HUES6 (cell line): ENCODE measurements at regions not wholly inside any gene's neighbourhood (a gene's known extent, or its start where the extent isn't known, plus 50 kb on each side); places are given as distances from the start of the nearest gene placed in this dataset.

Source experiments
- H3K27ac ChIP-seq: 2 replicates; pipeline ENCODE4 v1.7.0; 2013; ENCODE audit warnings: low read depth, mild to moderate bottlenecking, low read length, inconsistent platforms
- H3K27me3 ChIP-seq: 2 replicates; pipeline ENCODE4 v1.6.1; 2013; ENCODE audit warnings: low read length; ENCODE audit not compliant: control insufficient read depth, insufficient read depth
- H3K36me3 ChIP-seq: 2 replicates; pipeline ENCODE4 v1.6.1; 2013; ENCODE audit warnings: low read length; ENCODE audit not compliant: control insufficient read depth, insufficient read depth
- H3K4me1 ChIP-seq: 2 replicates; pipeline ENCODE4 v1.6.1; 2013; ENCODE audit warnings: low read length; ENCODE audit not compliant: control insufficient read depth, insufficient read depth
- H3K4me3 ChIP-seq: 2 replicates; pipeline ENCODE4 v1.5.1; 2013; ENCODE audit warnings: low read depth, low read length
- H3K9ac ChIP-seq: one replicate; pipeline ENCODE4 v1.6.1; 2013; ENCODE audit warnings: mild to moderate bottlenecking, low read length
- H3K9me3 ChIP-seq: 2 replicates; pipeline ENCODE4 v1.6.1; 2013; ENCODE audit warnings: low read depth, low read length; ENCODE audit not compliant: control insufficient read depth, insufficient read depth

GRCh38 chr10:3704565-3705325, 80.3 kb downstream of the KLF6 start:
- H3K27me3 ChIP-seq: no peaks in the 10 kb centered on the region; the same call in 1 of the 2 replicates
- no peaks in the 10 kb centered on the region for H3K9me3 ChIP-seq
- no peak overlapping the region for H3K27ac ChIP-seq
- no peak overlapping the region for H3K4me3 ChIP-seq
- no peaks in the 10 kb centered on the region for H3K36me3 ChIP-seq
- H3K9ac ChIP-seq: no peak overlapping the region
- H3K4me1 ChIP-seq: peaks cover 11% of the 10 kb centered on the region

DNA sequence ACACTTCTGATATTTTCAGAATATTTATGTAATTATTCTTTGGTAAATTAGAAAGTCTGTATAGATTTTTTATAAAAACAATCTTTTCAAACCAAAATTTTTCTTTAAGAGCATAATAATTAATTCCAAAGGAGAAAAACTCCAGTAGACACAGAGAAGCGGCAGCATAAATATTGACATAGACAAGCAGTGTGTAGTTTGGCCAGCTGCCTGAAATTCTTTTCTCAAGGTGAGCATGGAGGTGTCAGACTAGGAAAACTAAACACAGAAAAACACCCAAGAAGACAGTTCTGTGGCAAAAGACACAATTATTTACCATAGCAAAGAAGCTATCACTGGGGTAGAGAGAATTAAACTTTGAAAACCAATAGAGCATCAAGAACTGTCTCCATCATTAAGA, 82.4 kb downstream of the KLF6 start:
- no peaks in the 10 kb centered on the region for H3K36me3 ChIP-seq
- H3K27ac ChIP-seq: no peak overlapping the region
- H3K4me1 ChIP-seq: peaks cover 25% of the 10 kb centered on the region
- no peaks in the 10 kb centered on the region; the same call in 1 of the 2 replicates for H3K27me3 ChIP-seq
- no peak overlapping the region for H3K9ac ChIP-seq
- H3K9me3 ChIP-seq: no peaks in the 10 kb centered on the region
- no peak overlapping the region for H3K4me3 ChIP-seq

DNA sequence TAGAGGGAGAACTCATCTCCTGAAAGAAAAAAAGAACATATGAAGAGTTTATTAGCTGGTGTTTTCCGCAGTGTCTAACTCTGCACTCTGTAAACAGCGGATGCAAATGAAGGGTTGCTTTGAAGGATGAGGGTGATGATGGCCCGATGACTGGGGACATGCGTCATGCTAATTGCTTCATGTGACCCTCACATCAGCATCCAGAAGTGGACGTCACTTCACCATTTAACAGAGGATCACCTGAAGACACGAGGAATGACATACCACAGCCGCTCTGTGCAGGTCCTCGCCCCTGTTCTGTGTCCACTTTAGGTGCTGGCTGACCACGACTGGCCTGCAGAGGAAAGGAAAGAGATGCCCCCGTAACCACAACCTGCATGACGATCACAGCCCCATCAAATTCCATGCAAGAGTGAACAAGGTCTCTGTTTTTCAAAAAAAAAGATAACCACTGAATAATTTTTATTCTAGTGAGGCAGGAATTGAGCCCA, 82.9 kb downstream of the KLF6 start:
- Histone ChIP-seq H3K27me3 (no peaks in the 10 kb centered on the region; the same call in 1 of the 2 replicates), H3K9ac (no peak overlapping the region), H3K4me3 (no peak overlapping the region), H3K27ac (no peak overlapping the region), H3K4me1 (peaks cover 25% of the 10 kb centered on the region), H3K9me3 (no peaks in the 10 kb centered on the region), H3K36me3 (no peaks in the 10 kb centered on the region)

DNA sequence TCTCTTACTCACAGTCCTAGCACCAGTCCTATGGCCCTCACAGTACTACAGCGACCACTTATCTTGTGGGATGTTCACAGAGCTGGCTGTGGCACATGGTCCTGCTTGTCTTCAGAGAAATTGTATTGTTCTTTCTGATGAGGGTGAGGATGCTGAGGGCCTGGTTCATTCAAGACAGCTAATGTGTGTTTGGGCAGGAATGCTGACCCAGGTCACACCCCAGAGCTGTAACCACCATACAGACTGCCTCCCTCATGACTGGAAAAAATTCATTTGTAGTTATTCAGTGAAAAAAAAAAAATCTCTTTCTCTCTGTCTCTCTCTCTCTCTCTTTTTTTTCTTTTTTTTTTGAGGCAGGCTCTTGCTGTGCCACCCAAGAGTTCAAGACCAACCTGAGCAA, 83.5 kb downstream of the KLF6 start:
- Histone ChIP-seq H3K27me3 (no peaks in the 10 kb centered on the region; the same call in 1 of the 2 replicates), H3K27ac (no peak overlapping the region), H3K4me3 (no peak overlapping the region), H3K36me3 (no peaks in the 10 kb centered on the region), H3K9ac (no peak overlapping the region), H3K4me1 (peaks cover 25% of the 10 kb centered on the region), H3K9me3 (no peaks in the 10 kb centered on the region)

GRCh38 chr10:3700531-3701076, 84.4 kb downstream of the KLF6 start:
- peaks cover 25% of the 10 kb centered on the region for H3K4me1 ChIP-seq
- no peak overlapping the region for H3K4me3 ChIP-seq
- no peaks in the 10 kb centered on the region for H3K9me3 ChIP-seq
- H3K36me3 ChIP-seq: no peaks in the 10 kb centered on the region
- no peak overlapping the region for H3K27ac ChIP-seq
- no peak overlapping the region for H3K9ac ChIP-seq
- H3K27me3 ChIP-seq: no peaks in the 10 kb centered on the region; the same call in 1 of the 2 replicates

GRCh38 chr10:3699916-3700315, 85.1 kb downstream of the KLF6 start:
- Histone ChIP-seq H3K27ac (peak overlapping the region; percentile 65), H3K9me3 (no peaks in the 10 kb centered on the region), H3K4me1 (peaks cover 25% of the 10 kb centered on the region), H3K27me3 (no peaks in the 10 kb centered on the region; the same call in 1 of the 2 replicates), H3K9ac (no peak overlapping the region), H3K36me3 (no peaks in the 10 kb centered on the region), H3K4me3 (no peak overlapping the region)

- Histone ChIP-seq H3K9ac (no peak overlapping the region), H3K36me3 (no peaks in the 10 kb centered on the region), H3K4me3 (no peak overlapping the region), H3K27ac (no peak overlapping the region), H3K9me3 (no peaks in the 10 kb centered on the region), H3K27me3 (no peaks in the 10 kb centered on the region; the same call in 1 of the 2 replicates), H3K4me1 (peaks cover 25% of the 10 kb centered on the region)
Observed at GRCh38 chr10:3698312-3698711, 86.7 kb downstream of the KLF6 start.

DNA sequence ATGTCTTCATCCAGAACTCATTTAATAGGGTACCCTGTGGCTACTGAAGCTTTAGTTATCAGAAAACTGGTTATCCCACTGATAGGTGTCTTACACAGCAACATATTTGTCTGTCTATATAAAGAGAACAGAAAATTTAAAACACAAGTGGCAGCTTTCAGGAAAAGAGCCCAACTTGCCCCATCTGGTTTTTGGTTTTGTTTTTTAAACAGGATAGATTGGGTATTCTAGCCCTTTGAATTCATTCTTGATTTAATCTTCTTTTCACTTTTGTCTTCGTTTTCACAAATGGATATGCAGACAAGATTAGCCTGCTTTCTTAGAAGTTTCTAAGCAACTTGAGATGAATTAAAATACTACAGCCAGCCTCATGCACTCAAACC, 91.3 kb downstream of the KLF6 start:
- Histone ChIP-seq H3K4me3 (no peak overlapping the region), H3K9me3 (no peaks in the 10 kb centered on the region), H3K9ac (no peak overlapping the region), H3K27ac (no peak overlapping the region), H3K27me3 (no peaks in the 10 kb centered on the region), H3K4me1 (peaks cover 3% of the 10 kb centered on the region; the same call in 1 of the 2 replicates), H3K36me3 (no peaks in the 10 kb centered on the region)

DNA sequence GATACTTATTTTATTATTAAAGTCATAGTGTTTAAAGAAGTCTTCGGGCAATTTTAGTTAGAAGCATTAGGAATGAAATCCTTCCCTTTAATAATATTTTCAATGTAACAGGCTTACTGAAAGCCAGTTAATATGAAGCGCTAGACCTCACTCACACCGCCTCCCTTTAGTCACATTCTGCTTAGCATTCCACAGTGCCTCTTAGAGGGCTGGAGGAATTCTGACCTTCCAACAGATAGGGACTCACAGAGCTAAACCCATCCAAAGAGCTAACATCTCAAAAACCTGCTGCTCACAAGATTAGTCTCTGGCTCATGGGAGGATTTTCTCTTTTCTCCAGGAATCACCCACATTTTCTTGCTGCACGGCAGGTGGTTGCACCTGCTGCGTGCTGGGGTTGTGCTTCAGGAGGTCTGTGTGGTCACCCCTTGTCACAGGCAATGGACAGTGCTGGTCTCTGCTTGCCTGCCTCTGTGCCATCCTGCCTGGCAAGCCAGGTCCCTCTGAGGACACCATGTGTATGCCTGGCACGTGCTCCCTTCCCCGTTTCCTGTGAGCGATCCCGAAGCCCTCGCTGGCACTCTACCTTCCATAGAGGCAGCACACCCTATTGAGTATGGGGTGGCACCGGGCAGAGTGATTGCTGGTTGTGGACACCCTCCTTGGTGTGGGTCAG, 91.8 kb downstream of the KLF6 start:
- Histone ChIP-seq H3K9ac (no peak overlapping the region), H3K9me3 (no peaks in the 10 kb centered on the region), H3K36me3 (no peaks in the 10 kb centered on the region), H3K4me3 (no peak overlapping the region), H3K4me1 (0 out of 2 replicates have a peak, but pooled peaks cover 1% of the 10 kb centered on the region), H3K27ac (no peak overlapping the region), H3K27me3 (no peaks in the 10 kb centered on the region)

- no peaks in the 10 kb centered on the region for H3K27me3 ChIP-seq
- H3K36me3 ChIP-seq: no peaks in the 10 kb centered on the region
- no peaks in the 10 kb centered on the region for H3K4me1 ChIP-seq
- H3K9ac ChIP-seq: no peak overlapping the region
- H3K9me3 ChIP-seq: no peaks in the 10 kb centered on the region
- no peak overlapping the region for H3K4me3 ChIP-seq
- H3K27ac ChIP-seq: no peak overlapping the region
Observed at GRCh38 chr10:3692387-3692999, 92.5 kb downstream of the KLF6 start.

GRCh38 chr10:3691482-3691881, 93.5 kb downstream of the KLF6 start:
- no peak overlapping the region for H3K4me3 ChIP-seq
- no peak overlapping the region for H3K9ac ChIP-seq
- no peaks in the 10 kb centered on the region for H3K36me3 ChIP-seq
- no peaks in the 10 kb centered on the region for H3K4me1 ChIP-seq
- H3K27me3 ChIP-seq: no peaks in the 10 kb centered on the region
- no peaks in the 10 kb centered on the region for H3K9me3 ChIP-seq
- H3K27ac ChIP-seq: no peak overlapping the region
